HG03342 (cell line): ENCODE measurements at regions not wholly inside any gene's neighbourhood (a gene's known extent, or its start where the extent isn't known, plus 50 kb on each side); places are given as distances from the start of the nearest gene placed in this dataset.

ENCODE experiments used
- ATAC-seq: cut with Tn5 transposase; IDR thresholded peaks from one replicate; pipeline ENCODE4 v1.9.1; 2021; ENCODE audit warnings: mild to moderate bottlenecking, moderate library complexity; ENCODE audit not compliant: unreplicated experiment

DNA sequence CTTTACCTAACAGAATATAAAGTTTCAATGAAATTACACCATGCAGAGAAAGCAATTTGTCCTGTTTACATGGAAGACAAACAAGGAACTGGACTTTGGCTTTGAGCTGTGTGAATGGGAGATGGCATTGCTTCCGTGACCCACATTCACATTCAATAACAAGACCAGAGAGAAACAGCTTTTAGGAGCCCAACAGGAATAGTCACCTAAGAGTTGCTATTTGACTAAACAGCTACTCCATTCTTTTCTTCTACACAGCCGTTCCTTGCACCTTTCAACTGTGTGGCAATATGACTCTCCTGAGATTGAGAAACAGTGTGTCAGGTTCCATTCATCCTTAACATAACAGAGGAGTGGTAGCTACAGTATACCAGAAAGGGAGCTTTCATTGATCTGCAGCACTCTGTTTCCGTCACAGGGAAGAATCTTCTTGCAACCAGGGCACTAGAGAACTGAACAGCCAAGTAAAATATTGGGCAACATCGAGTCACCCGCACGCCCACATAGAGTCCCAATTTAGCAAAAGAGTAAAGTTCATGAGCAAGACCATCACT is 355.1 kb downstream of the HAO1 start:
- no peak for ATAC-seq

DNA sequence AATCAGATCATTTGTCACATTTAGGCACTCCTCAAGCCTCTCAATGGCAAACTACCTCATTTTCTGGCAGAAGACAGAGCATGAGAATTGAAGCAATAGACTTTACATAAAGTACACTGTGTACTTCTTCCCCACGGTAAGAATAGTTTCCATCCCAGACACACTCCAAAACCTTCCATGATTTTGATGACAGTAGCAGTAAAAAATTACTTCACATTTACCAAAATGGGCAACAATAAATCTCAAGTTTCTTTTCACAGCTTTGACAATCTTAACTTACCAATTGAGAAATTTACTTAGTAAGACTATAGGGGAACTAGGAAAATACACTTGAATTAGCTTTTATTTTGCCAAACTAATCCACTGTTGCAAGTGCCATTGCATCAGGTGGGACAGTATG is 353.8 kb downstream of the HAO1 start:
- no peak for ATAC-seq

DNA sequence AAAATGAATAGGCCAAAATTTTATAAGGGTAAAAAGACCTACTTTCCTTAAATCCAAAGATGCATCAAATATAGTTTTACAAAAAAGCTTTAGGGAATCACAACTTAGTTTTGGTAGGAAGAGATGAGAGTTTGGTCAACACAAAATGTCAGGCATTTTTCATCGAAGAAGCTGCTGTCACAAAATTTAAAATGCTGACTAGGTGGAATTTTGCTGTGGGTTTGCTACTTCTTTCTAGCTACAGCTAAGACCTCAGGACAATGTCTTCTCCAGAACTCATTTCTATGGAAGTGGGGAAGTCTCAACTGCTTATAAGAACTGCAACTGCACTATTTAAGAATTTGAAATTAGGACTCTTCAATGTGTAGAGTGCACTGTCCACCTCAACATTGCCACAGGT is 351.1 kb downstream of the HAO1 start:
- ATAC-seq, result no peak

DNA sequence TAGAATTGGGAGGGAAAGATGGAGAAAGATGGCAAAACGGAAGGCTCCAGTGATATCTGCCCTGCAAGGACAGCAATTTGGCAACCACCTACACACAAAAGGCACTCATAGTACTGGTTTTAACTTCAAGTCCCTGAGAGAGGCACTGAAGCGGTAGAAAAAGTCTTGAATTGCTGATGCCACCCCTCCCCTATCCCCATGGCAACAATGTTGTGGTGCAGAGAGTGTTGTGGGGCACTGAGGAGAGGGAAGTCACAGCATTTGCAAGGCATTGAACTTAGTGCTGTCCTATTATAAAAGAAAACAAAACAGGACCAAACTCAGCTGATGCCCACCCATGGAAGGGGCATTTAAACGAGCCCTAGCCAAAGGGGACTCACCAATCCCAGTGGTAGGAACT is 343.7 kb downstream of the HAO1 start:
- no peak for ATAC-seq

DNA sequence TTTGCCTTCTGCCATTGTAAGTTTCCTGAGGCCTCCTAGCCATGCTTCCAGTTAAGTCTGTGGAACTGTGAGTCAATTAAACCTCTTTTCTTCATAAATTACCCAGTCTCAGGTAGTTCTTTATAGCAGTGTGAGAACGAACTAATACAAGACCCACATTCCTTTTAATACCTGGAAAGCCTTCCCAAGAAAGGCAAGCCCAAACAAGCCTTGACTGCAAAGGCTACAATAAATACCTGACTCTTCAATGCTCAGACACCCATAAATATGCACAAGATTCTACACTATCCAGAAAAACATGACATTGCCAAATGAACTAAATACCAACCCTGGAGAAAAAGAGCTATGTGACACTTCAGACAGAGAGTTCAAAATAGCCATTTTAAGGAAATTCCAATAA is 338.8 kb downstream of the HAO1 start:
- ATAC-seq, result no peak

DNA sequence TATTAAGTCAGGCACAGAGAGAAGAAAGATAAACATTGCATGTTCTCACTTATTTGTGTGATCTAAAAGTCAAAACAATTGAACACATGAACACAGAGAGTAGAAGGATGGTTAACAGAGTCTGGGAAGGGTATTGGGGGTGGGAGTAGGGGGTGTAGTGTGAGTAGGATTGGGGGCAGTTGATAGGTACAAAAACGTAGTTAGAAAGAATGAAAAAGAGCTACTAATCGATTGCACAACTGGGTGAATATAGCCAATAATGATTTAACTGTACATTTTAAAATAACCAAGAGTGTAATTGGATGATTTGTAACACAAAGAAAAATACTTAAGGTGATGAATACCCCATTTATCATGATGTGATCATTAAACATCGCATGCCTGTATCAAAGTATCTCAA is 333.3 kb downstream of the HAO1 start:
- ATAC-seq, result no peak

DNA sequence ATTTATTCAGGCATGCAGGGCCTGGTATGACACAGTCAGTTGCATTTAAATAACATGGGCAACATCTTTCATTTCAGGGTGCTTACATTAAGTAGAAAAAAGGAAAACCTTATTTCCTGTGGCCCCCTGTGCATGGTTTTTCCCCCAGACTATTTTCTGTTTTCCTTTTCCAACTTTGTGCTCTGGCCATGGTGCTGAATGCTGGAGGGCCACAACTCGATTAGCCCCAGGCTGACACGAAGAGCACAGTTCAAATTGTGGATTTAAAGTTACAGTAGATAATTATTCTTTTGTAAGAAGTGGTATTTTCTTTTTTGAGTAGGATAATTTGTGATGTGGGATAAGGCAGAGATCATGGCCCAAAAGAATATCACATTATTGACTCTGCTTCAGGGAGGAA is 332.0 kb downstream of the HAO1 start:
- ATAC-seq, result no peak

DNA sequence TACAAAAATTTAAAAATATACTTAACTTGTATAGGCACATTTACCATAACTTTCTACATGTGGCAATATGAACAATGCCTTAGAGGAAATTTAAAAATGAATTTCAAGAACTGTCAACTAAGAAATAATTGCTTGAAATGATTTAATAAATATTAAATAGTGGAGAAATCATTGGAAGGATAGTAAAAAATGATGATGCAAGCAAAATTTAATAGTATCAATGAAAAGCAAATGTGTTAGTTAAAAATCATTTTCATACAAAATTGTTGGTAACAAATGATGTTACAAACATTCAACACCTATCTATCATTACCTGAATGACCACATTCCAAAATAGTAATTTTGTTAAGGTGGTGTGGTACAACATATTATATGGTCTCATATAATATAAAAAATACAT is 331.0 kb downstream of the HAO1 start:
- no peak for ATAC-seq

DNA sequence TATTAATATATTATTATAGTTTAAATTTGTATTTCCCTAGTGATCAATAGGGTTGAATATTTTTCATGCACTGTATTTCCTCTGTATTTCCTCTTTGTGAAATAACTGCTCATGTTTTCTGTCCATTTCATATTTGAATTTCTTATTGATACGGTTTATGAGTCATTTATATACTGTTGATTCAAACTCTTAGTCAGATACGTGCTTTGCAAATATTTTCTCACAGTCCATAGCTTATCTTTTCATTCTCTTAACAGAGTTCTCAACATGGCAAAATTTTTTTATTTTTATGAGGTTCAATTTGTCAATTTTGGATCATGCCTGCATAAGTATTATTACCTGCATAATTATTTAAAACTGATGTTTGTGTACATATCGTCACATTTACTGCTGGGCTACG is 329.6 kb downstream of the HAO1 start:
- no peak for ATAC-seq

DNA sequence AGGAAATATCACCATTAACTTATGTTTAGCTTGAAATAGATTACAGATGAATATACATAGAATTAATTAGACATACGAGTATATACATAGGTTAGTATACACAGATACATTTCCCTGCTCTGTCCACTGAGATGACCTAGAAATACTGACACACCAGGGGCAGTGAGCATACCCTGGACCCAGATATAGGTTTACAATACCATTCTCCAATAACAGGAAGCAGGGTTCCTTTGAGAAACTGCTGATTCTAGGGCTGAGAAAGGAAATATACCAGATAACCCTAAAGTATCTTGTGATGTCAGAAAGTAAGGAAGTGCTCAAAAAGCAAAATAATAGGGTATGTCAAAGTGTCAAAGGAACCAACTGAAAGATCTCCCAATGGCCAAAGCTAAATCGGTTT is 322.5 kb downstream of the HAO1 start:
- ATAC-seq, result no peak

DNA sequence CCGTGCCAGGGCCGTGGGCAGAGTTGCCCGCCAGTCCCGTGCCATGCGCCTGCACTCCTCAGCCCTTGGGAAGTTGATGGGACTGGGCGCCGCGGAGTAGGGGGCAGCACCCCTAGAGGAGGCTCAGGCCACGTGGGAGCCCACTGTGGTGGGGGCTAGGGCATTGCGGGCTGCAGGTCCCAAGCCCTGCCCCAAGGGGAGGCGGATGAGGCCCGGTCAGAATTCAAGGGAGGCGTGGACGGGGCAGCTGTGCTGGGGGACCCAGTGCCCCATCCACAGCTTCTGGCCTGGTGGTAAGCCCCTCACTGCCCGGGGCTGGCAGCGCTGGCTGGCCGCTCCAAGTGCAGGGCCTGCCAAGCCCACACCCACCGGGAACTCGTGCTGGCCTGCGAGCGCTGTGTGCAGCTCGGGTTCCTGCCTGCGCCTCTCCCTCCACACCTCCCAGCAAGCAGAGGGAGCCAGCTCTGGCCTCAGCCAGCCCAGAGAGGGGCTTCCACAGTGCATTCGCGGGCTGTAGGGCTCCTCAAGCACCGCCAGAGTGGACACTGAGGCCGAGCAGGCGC is 317.8 kb downstream of the HAO1 start:
- ATAC-seq, result no peak

DNA sequence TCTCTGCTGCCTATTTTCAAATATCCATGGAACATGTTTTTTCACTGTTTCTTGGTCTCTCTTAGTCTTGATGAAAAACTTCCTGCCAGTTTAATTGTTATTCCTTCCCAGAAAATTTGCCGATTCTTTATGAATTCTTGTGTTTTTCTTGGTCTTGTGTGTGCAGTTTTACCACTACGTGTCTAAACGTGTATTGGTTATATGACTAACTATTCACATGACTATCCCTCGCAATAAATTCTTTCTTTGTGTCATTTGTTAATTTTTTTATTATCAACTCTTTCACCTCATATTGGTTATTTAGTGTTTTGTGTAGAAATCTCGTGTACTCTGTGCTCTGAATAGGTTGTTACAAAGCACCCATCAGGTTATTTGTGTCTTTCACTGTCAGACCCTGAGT is 315.4 kb downstream of the HAO1 start:
- no peak for ATAC-seq

DNA sequence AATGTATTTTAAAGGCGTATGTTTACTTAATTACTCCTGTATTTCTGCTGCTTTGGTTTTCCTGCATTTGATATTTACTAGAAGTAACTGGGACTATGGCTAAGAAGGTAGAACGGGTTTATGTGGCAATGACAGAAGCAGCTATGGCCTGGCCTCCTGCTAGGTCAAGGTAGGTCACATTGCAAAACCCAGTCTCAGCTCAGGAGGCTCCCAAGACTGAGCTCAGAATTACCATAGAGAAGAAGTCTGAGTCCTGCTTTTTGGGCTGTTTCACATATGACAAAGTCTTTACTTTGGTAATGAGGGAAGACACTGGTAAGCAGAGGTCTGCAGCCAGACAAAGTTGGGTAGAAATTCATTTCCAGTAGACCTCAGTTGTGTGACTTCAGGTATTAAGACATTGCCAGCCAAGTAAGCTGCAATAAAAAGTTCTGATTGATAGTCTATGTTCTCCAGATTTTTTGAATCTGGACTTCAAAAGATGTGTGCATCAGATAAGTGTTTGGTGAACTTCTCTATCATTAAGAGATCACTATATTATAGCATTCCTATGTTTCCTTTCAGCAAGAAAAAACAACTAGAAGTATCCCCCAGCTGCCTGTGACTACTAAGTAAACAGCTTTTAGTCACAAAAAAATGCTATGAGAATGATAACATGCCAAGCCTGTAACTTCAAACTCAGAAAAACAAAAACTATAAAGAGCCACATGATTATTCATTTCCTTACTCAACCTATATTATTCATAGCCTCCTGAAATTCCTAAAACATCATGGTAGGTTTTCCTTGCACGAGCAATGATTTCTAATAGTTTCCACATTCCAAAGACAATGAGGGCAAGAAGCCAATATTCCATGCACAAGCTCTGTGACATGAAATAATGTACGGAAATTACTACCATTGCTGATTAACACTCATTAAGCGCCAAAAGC is 312.3 kb downstream of the HAO1 start:
- ATAC-seq, result no peak

DNA sequence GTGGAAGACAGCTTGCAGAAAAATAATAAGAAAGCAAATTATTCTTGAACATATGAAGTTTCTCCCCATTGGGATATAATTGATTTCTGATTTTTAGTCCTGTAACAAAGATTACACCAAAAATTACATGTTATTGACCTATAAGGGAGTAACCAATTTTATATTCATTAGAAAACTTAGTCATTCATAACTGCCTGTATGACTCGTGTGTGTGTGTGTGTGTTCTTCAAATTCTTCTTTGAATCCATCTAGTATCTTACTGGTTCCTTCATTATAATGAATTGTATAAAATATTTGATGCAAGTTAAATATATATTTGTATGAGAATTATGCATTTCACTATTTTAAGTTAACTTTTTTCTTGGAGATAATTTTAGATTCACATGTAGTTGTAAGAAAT is 310.4 kb downstream of the HAO1 start:
- ATAC-seq, result no peak

DNA sequence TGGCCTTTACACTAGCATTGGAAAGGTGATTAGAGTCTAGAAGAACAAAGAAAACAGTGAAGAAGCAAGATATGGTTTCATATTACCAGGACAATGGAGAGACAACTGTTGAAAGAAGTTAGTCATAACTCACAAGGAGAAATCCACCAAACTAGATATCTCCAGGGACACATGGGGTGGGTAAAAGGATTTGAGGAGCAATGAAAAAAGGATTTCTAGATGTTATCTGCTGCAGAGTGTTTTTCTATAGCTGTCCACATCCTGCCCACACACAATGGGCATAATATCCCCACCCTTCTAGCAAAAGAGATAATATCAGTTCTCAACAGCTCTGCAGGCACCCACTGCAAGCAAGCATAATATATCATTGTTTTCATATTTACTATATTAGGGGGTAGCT is 303.1 kb downstream of the HAO1 start:
- ATAC-seq, result no peak

DNA sequence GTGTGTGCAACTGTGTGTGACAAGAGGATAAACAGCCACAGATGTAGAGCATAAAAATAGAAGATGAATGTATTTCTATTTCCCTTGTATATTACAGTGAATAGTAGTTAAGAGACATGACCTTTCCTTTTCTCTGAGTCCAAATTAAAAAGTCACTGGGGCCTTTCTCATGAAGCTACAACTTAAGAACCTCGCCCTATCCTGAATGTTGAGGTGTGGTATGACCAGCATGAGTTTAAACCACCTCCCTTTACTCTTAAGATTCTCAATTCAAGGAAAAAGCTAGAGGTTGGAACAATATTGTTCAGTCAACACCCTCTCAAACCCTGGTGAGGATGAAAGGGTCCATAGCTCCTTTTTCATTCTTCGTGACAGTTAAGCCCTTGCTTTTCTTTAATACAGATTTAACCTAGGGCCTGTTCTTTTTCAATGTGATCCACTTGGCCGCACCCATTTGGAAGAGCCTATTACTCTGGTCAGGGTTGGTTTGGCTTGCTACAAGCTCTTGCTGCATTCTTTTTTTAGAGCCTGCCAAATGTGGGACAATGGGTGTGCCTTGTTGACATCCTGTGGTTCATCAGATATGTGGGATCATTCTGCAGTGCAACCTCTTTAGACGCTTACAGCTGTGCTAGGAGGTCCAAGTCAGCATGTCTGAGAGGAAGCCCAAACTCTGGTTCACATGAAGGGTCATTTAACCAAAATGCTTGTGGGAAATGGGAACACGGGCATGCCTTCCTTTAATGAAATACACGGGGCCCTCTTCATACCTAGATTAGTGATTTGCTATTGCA is 290.0 kb downstream of the HAO1 start:
- no peak for ATAC-seq

DNA sequence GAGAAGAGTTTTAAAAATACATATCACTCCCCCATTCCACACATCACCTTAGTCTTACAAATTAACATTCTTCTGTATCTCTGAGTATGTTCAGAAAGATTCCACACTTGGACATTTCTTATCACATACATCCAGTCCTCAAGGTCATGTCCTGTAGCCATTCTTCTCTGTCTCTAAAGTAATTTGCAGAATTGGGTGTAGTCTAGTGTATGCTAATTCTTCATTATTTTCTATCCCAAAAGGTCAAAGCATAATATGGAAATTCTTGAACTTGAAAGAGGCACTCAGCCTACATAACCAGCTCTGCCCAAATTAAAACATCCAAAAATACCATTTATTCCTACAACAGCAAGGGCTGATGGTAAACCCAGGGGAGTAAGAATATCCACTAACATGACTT is 286.0 kb downstream of the HAO1 start:
- no peak for ATAC-seq

DNA sequence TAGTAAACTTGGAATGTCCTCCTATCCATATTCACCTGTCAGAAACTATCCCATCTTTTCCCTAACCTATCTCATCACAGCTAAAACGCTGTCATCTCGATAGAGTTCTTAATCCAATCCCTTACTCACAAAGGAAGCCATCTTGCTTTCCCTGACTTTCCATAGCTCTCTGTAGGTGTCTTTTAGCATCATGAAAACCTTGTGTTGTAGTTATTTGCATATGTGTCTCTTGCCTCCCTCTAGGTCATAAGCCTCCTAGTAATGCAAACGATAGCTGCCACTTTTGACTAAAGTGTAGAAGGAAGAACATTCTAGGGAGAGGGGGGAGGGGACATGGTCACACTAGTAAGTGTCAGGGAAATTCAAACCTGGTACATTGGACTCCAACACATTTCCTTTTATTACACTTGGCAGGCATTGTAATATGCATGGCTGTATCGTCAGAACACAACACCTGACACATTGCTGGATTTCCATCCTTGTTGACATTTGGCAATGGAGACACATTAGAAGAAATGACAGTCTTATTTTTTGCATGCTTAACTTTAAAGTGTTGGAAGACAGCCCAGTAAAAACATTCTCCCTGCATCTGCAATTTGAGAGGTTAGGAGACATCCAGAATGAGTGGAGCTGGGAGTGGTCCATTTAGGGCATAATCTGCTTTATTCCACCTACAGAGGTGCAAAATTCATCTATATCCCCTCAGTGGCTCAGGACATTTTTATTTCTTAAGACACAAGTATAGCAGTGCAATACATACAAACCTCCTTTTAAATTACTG is 283.4 kb downstream of the HAO1 start:
- no peak for ATAC-seq

DNA sequence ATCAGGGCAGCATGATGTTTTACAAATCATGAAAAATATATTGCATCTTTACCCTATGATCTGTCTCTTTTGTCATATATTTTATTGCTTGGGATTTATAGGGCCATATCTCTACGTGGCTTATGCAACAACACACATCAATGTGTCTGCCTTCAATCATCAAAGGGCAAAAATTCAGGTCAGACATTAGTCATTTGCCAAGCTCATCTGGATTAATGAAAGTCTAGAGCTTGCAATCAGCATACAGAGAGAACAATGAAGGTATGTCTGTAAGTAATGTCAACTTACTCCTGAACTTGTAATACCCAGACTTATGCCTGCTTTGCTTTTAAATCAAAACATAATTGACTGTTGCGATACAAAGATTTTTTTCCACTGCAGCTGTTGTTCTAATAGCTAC is 282.7 kb downstream of the HAO1 start:
- no peak for ATAC-seq

DNA sequence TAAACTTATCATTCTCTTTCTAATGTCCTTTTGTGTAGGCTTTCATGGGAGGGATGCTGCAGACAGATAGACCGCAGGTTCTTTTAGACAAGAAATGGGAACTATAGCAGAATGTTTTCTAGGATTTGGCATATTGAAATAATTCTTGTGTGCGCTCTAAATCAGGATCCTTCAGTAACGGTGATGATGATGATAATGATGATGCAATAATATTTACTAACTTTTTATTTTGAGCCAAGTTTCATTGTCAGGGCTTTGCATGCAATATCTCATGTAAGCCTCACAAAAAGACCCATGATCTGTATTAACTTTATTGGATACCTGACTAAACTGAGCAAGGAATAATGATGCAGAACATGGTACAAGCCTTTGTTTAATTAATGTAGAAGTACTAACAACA is 280.1 kb downstream of the HAO1 start:
- ATAC-seq, result no peak

DNA sequence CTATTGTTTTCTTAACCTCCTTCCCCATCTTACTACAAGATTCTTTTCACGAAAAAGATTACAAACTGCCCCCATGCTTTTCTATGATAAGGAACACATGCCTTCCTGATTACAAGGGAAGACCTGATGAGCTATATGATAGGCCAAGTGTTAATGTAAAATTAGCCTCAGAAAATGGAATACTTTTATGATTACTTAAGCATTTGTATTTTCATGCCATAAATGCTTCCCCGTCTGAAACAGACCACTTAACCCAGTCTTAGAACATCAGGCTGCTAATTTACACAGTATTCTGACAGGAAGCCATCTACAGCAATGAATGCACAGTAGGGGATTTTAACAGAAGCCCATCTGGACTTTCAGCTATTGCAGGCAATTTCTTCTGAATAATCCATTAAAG is 274.9 kb downstream of the HAO1 start:
- no peak for ATAC-seq
